ENCODE measurements at regions not wholly inside any gene's neighbourhood (a gene's known extent, or its start where the extent isn't known, plus 50 kb on each side); places are given as distances from the start of the nearest gene placed in this dataset.

GRCh38 chr16:5480431-5481195, 383.0 kb upstream of the EEF2KMT start:
- no peak for DNase-seq (ENCODE audit: low read depth)

- DNase-seq (ENCODE audit: low read depth): no peak
Measured at GRCh38 chr16:5479926-5480325, 382.3 kb upstream of the EEF2KMT start.

GRCh38 chr16:5478036-5478435, 380.4 kb upstream of the EEF2KMT start:
- no peak for DNase-seq (ENCODE audit: low read depth)

GRCh38 chr16:5477251-5477650, 379.7 kb upstream of the EEF2KMT start:
- DNase-seq (ENCODE audit: low read depth): no peak

GRCh38 chr16:5472552-5472951, 375.0 kb upstream of the EEF2KMT start:
- no peak for DNase-seq (ENCODE audit: low read depth)

- DNase-seq (ENCODE audit: low read depth): no peak
Measured at GRCh38 chr16:5468488-5468887, 370.9 kb upstream of the EEF2KMT start.

GRCh38 chr16:5467552-5467951, 370.0 kb upstream of the EEF2KMT start:
- DNase-seq (ENCODE audit: low read depth): no peak

- no peak for DNase-seq (ENCODE audit: low read depth)
Measured at GRCh38 chr16:5466551-5466950, 369.0 kb upstream of the EEF2KMT start.

- DNase-seq (ENCODE audit: low read depth): no peak
Measured at GRCh38 chr16:5465714-5466113, 368.1 kb upstream of the EEF2KMT start.

- DNase-seq (ENCODE audit: low read depth): no peak
Measured at GRCh38 chr16:5463820-5464219, 366.2 kb upstream of the EEF2KMT start.

GRCh38 chr16:5461574-5461973, 364.0 kb upstream of the EEF2KMT start:
- DNase-seq (ENCODE audit: low read depth): no peak

GRCh38 chr16:5461141-5461540, 363.5 kb upstream of the EEF2KMT start:
- no peak for DNase-seq (ENCODE audit: low read depth)

- no peak for DNase-seq (ENCODE audit: low read depth)
Measured at GRCh38 chr16:5460701-5461100, 363.1 kb upstream of the EEF2KMT start.

- DNase-seq (ENCODE audit: low read depth): no peak
Measured at GRCh38 chr16:5459863-5460262, 362.3 kb upstream of the EEF2KMT start.

- DNase-seq (ENCODE audit: low read depth): no peak
Measured at GRCh38 chr16:5455110-5455509, 357.5 kb upstream of the EEF2KMT start.

- no peak for DNase-seq (ENCODE audit: low read depth)
Measured at GRCh38 chr16:5454349-5454748, 356.8 kb upstream of the EEF2KMT start.

GRCh38 chr16:5451641-5452040, 354.0 kb upstream of the EEF2KMT start:
- DNase-seq (ENCODE audit: low read depth): no peak

GRCh38 chr16:5450409-5451104, 353.0 kb upstream of the EEF2KMT start:
- no peak for DNase-seq (ENCODE audit: low read depth)

- no peak for DNase-seq (ENCODE audit: low read depth)
Measured at GRCh38 chr16:5449901-5450300, 352.3 kb upstream of the EEF2KMT start.

GRCh38 chr16:5448798-5449197, 351.2 kb upstream of the EEF2KMT start:
- no peak for DNase-seq (ENCODE audit: low read depth)

- no peak for DNase-seq (ENCODE audit: low read depth)
Measured at GRCh38 chr16:5447734-5448133, 350.1 kb upstream of the EEF2KMT start.

GRCh38 chr16:5446623-5447240, 349.1 kb upstream of the EEF2KMT start:
- no peak for DNase-seq (ENCODE audit: low read depth)

- DNase-seq (ENCODE audit: low read depth): no peak
Measured at GRCh38 chr16:5444189-5444588, 346.6 kb upstream of the EEF2KMT start.
